ENCODE measurements at regions not wholly inside any gene's neighbourhood (a gene's known extent, or its start where the extent isn't known, plus 50 kb on each side); places are given as distances from the start of the nearest gene placed in this dataset.

- no peak overlapping the region for H3K27ac ChIP-seq
- no peaks in the 10 kb centered on the region for H3K9me3 ChIP-seq (ENCODE audit: low read depth, low read length)
- TF ChIP-seq EZH2 (IDR thresholded peaks at IDR 0.05): no peak
- TF ChIP-seq FOXP2 (optimal IDR thresholded peaks at IDR 0.05; ENCODE audit: control extremely low read depth, extremely low read length, insufficient read depth): no peak
- TF ChIP-seq POLR2AphosphoS5 (IDR thresholded peaks at IDR 0.05; ENCODE audit: borderline replicate concordance, low read depth, low read length): no peak
- H3K4me3 ChIP-seq: no peak overlapping the region
- DNase-seq (ENCODE audit: low read depth, low spot score): no peak
- H3K9ac ChIP-seq (ENCODE audit: insufficient read length): no peak overlapping the region
- no peaks in the 10 kb centered on the region for H3K36me3 ChIP-seq (ENCODE audit: insufficient read depth, low read length)
Measured at GRCh38 chr12:66733321-66733720, 54.4 kb upstream of the GRIP1 start.

- no peak for TF ChIP-seq EZH2 (IDR thresholded peaks at IDR 0.05)
- TF ChIP-seq FOXP2 (optimal IDR thresholded peaks at IDR 0.05; ENCODE audit: control extremely low read depth, extremely low read length, insufficient read depth): no peak
- TF ChIP-seq POLR2AphosphoS5 (IDR thresholded peaks at IDR 0.05; ENCODE audit: borderline replicate concordance, low read depth, low read length): no peak
- Histone ChIP-seq H3K9ac (ENCODE audit: insufficient read length) (no peak overlapping the region), H3K27ac (no peak overlapping the region), H3K9me3 (ENCODE audit: low read depth, low read length) (no peaks in the 10 kb centered on the region), H3K4me3 (no peak overlapping the region), H3K36me3 (ENCODE audit: insufficient read depth, low read length) (no peaks in the 10 kb centered on the region)
- DNase-seq (ENCODE audit: low read depth, low spot score): no peak
Measured at GRCh38 chr12:66733839-66734238, 55.0 kb upstream of the GRIP1 start.

- DNase-seq (ENCODE audit: low read depth, low spot score): no peak
- Histone ChIP-seq H3K36me3 (ENCODE audit: insufficient read depth, low read length) (no peaks in the 10 kb centered on the region), H3K9me3 (ENCODE audit: low read depth, low read length) (no peaks in the 10 kb centered on the region), H3K9ac (ENCODE audit: insufficient read length) (no peak overlapping the region), H3K4me3 (no peak overlapping the region), H3K27ac (no peak overlapping the region)
- no peak for TF ChIP-seq EZH2 (IDR thresholded peaks at IDR 0.05)
- TF ChIP-seq FOXP2 (optimal IDR thresholded peaks at IDR 0.05; ENCODE audit: control extremely low read depth, extremely low read length, insufficient read depth): no peak
- no peak for TF ChIP-seq POLR2AphosphoS5 (IDR thresholded peaks at IDR 0.05; ENCODE audit: borderline replicate concordance, low read depth, low read length)
Measured at GRCh38 chr12:66735275-66735674, 56.4 kb upstream of the GRIP1 start.

GRCh38 chr12:66736931-66737330 is 58.1 kb upstream of the GRIP1 start:
- Histone ChIP-seq H3K9ac (ENCODE audit: insufficient read length) (no peak overlapping the region), H3K9me3 (ENCODE audit: low read depth, low read length) (no peaks in the 10 kb centered on the region), H3K36me3 (ENCODE audit: insufficient read depth, low read length) (no peaks in the 10 kb centered on the region), H3K27ac (no peak overlapping the region), H3K4me3 (no peak overlapping the region)
- TF ChIP-seq EZH2 (IDR thresholded peaks at IDR 0.05) (no peak), FOXP2 (optimal IDR thresholded peaks at IDR 0.05; ENCODE audit: control extremely low read depth, extremely low read length, insufficient read depth) (no peak), POLR2AphosphoS5 (IDR thresholded peaks at IDR 0.05; ENCODE audit: borderline replicate concordance, low read depth, low read length) (no peak)
- no peak for DNase-seq (ENCODE audit: low read depth, low spot score)

- H3K27ac ChIP-seq: no peak overlapping the region
- H3K4me3 ChIP-seq: no peak overlapping the region
- no peak for DNase-seq (ENCODE audit: low read depth, low spot score)
- no peak overlapping the region for H3K9ac ChIP-seq (ENCODE audit: insufficient read length)
- no peaks in the 10 kb centered on the region for H3K9me3 ChIP-seq (ENCODE audit: low read depth, low read length)
- no peaks in the 10 kb centered on the region for H3K36me3 ChIP-seq (ENCODE audit: insufficient read depth, low read length)
- no peak for TF ChIP-seq POLR2AphosphoS5 (IDR thresholded peaks at IDR 0.05; ENCODE audit: borderline replicate concordance, low read depth, low read length)
- TF ChIP-seq EZH2 (IDR thresholded peaks at IDR 0.05): no peak
- TF ChIP-seq FOXP2 (optimal IDR thresholded peaks at IDR 0.05; ENCODE audit: control extremely low read depth, extremely low read length, insufficient read depth): no peak
Measured at GRCh38 chr12:66739266-66739665, 60.4 kb upstream of the GRIP1 start.

GRCh38 chr12:66739940-66740651 is 61.2 kb upstream of the GRIP1 start:
- H3K27ac ChIP-seq: no peak overlapping the region
- TF ChIP-seq EZH2 (IDR thresholded peaks at IDR 0.05) (no peak), FOXP2 (optimal IDR thresholded peaks at IDR 0.05; ENCODE audit: control extremely low read depth, extremely low read length, insufficient read depth) (no peak), POLR2AphosphoS5 (IDR thresholded peaks at IDR 0.05; ENCODE audit: borderline replicate concordance, low read depth, low read length) (no peak)
- no peaks in the 10 kb centered on the region for H3K9me3 ChIP-seq (ENCODE audit: low read depth, low read length)
- H3K4me3 ChIP-seq: no peak overlapping the region
- DNase-seq (ENCODE audit: low read depth, low spot score): no peak
- H3K9ac ChIP-seq (ENCODE audit: insufficient read length): no peak overlapping the region
- H3K36me3 ChIP-seq (ENCODE audit: insufficient read depth, low read length): no peaks in the 10 kb centered on the region

GRCh38 chr12:66740732-66741131 is 61.9 kb upstream of the GRIP1 start:
- DNase-seq (ENCODE audit: low read depth, low spot score): no peak
- H3K9ac ChIP-seq (ENCODE audit: insufficient read length): no peak overlapping the region
- TF ChIP-seq EZH2 (IDR thresholded peaks at IDR 0.05) (no peak), POLR2AphosphoS5 (IDR thresholded peaks at IDR 0.05; ENCODE audit: borderline replicate concordance, low read depth, low read length) (no peak), FOXP2 (optimal IDR thresholded peaks at IDR 0.05; ENCODE audit: control extremely low read depth, extremely low read length, insufficient read depth) (no peak)
- no peaks in the 10 kb centered on the region for H3K36me3 ChIP-seq (ENCODE audit: insufficient read depth, low read length)
- H3K9me3 ChIP-seq (ENCODE audit: low read depth, low read length): no peaks in the 10 kb centered on the region
- no peak overlapping the region for H3K27ac ChIP-seq
- no peak overlapping the region for H3K4me3 ChIP-seq

- no peak overlapping the region for H3K27ac ChIP-seq
- no peak for DNase-seq (ENCODE audit: low read depth, low spot score)
- H3K4me3 ChIP-seq: no peak overlapping the region
- no peaks in the 10 kb centered on the region for H3K36me3 ChIP-seq (ENCODE audit: insufficient read depth, low read length)
- no peak for TF ChIP-seq EZH2 (IDR thresholded peaks at IDR 0.05)
- TF ChIP-seq FOXP2 (optimal IDR thresholded peaks at IDR 0.05; ENCODE audit: control extremely low read depth, extremely low read length, insufficient read depth): no peak
- TF ChIP-seq POLR2AphosphoS5 (IDR thresholded peaks at IDR 0.05; ENCODE audit: borderline replicate concordance, low read depth, low read length): no peak
- no peaks in the 10 kb centered on the region for H3K9me3 ChIP-seq (ENCODE audit: low read depth, low read length)
- H3K9ac ChIP-seq (ENCODE audit: insufficient read length): no peak overlapping the region
Measured at GRCh38 chr12:66741919-66742318, 63.0 kb upstream of the GRIP1 start.

All from SK-N-MC (cell line).